GM21737 (cell line): ENCODE measurements at regions not wholly inside any gene's neighbourhood (a gene's known extent, or its start where the extent isn't known, plus 50 kb on each side); places are given as distances from the start of the nearest gene placed in this dataset.

Experiments used
- ATAC-seq: cut with Tn5 transposase; IDR thresholded peaks from one replicate; pipeline ENCODE4 v1.9.1; 2021; ENCODE audit warnings: mild to moderate bottlenecking, moderate library complexity; ENCODE audit not compliant: unreplicated experiment

DNA sequence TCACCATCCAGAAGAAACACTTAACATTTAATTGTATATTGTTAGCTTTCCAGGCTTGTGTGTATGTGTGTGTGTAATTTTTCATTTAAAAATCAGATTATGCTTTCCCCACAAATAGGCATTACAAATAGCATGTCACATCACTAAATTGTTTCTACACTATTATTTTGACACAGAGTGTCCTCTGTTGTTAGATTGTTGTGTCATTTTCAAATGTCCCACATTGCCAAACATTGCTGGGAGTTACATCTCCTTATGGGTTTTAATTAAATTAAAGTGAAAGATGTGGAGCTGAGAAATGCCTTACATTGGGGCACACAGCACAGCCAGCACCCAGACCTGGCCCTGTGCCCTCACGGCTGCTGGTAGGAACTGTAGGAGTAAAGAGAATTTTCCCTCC lies 295.6 kb downstream of the ZEB1 start:
- ATAC-seq = no peak

DNA sequence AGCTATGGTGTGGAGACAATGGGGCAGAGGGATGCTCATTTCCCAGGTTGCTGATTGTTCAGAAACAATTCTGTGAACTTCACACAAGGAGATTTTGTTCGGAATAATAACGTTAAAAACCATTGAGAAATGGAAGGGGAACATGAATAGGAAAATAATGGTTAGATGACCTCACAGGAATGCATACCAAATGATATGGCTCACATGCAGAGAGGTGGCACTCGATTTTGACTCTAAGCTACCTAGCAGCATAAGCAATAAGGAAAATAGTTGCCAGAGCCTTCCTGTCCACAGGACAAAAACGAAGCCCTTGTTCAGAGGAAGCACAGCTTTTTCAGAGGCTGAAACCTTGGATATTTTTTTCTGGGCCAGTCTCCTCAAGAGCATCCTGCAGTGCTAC lies 293.1 kb downstream of the ZEB1 start:
- ATAC-seq = no peak

DNA sequence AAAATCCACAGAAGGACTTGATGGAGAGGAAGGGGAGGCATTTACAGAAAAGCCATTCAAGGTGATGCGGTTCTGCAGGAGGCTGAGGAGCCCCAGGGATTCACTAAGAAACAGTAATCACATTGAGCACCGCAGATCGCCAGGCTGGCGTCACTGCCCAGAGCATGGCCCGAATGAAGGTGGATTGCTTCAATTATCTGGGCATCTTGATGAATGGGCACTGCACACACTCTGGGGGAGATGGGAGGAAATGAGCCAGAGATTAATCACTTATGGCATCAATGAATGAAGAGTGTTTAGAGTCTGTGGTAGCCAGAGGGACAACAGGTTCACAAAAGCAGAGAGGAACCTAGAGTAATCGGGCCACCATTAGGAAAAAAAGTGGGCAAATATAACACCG lies 292.1 kb downstream of the ZEB1 start:
- ATAC-seq = no peak

DNA sequence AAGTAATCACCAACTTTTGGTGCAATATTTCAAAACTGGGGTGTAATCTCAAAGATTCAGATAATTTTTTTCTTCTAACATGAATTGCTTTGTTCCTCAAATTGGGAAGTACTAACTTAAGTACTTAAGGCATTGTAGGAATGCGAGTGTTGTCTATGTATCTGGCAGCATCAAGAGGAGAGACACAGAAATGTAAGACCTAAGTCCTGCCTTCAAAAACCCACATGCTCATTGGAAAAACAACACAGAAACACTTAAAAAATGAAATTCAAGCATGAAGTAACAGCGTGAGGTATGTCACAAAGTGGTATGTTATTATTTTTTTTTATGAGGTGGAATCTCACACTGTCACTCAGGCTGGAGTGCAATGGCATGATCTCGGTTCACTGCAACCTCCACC lies 288.5 kb downstream of the ZEB1 start:
- ATAC-seq = no peak

DNA sequence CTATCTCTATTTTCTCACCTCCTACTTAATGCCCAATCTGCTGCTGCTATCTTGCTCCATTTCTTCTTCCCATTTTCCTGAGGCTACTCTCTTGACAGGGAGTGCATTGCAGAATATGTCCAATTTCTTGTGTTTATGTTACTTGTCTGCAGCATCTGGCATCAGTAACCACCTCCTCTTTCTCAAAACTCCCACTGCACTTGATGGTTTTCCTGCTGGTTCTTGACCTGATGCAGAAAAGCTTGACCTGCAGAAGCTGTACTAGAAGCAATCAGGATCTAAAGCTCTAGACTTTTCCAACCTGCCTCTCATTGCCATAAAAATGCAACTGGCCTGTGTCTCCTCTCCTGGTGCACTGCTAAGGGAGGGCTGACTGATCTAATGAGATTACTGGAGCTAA lies 287.8 kb downstream of the ZEB1 start:
- no peak for ATAC-seq

DNA sequence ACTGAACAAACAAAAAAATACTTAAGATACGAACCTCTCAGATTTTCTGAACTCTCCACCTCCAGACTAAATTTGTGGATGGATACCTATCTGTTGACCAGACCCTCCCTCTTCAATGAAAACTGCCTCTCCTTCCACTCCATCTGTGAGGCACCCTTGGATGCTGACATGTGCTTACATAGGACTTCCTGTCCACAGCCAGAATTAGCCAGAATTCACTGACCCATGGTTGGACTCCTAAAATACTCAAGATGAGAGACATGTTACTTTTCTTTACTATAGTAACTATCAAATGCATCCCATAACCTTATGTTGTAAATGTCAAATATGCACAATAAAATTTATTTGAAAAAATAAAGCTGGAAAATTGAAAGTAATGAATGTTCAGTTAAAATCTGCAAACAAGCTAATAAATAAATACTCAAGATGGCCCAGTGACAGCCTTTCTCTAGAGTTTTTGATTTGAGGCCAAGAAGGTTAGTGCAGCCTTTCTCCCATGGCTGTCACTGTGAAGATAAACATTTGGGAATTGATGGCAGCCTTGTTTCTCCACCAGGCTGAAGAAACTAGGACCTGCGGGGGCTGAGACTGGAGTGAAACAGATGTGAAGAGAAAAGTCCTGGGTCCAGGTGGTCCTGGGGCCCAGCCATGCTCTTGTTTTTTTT lies 287.0 kb downstream of the ZEB1 start:
- ATAC-seq = no peak

DNA sequence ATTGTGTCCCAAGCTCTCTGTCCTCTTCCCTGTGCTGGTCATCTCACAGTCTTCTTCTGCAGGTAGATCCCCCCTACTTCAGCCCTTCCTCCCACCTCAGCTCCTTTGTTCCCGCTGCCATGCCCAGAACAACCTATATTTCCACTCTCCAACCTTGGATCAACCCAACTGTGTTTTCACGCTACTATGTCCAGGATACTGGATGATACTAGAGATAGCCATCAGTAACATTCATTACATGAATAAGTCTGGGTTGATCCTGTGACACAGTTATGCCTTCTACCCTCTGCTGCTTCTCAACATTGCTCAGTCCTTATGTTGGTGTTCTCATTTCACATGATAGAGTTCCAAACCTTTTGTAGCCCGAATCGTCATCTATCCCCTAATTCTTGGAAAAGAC lies 286.4 kb downstream of the ZEB1 start:
- no peak for ATAC-seq

DNA sequence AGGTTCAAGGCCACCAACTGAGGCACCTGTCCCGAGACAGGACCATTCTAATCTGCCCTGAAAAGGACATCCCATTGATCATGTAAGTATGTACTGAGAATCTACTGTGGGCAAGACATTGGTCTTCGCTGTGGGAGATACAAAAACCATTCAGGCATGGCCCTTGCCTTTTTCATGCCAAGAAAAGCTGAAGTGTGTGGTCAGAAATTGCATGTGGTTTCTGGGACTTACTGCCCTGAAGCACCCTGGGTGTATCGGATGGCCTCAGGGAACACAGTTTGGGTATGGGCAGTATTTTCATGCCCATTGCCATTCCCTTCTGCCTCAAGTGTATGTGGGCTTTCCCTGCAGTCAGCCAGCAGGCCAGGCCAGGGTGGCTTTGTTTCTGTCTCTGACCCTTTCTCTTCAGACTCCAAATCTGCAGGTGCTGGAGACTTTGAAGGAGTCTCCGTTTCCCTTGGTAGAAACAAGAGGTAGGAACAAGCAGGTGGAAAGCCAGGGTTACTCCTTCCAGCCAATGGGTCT lies 285.7 kb downstream of the ZEB1 start:
- ATAC-seq = no peak

DNA sequence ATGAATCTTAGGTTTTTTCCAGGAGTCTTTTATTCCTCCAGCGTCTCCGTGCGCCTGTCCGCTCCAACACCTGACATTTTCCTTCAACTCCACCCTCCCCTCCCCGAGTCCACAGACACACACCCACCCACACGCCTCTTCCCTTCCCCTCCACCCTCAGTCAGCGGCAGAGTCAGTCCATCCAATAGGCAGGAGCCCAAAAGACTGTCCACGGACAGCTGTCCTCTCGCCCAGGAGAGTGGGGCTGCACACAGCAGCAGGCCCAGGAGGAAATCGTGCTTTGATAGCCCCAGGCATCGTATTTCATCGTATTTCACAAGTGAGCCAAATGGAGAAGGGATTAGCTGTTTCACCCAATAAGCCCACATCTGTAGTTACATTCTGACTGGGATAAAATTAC lies 285.1 kb downstream of the ZEB1 start:
- no peak for ATAC-seq

DNA sequence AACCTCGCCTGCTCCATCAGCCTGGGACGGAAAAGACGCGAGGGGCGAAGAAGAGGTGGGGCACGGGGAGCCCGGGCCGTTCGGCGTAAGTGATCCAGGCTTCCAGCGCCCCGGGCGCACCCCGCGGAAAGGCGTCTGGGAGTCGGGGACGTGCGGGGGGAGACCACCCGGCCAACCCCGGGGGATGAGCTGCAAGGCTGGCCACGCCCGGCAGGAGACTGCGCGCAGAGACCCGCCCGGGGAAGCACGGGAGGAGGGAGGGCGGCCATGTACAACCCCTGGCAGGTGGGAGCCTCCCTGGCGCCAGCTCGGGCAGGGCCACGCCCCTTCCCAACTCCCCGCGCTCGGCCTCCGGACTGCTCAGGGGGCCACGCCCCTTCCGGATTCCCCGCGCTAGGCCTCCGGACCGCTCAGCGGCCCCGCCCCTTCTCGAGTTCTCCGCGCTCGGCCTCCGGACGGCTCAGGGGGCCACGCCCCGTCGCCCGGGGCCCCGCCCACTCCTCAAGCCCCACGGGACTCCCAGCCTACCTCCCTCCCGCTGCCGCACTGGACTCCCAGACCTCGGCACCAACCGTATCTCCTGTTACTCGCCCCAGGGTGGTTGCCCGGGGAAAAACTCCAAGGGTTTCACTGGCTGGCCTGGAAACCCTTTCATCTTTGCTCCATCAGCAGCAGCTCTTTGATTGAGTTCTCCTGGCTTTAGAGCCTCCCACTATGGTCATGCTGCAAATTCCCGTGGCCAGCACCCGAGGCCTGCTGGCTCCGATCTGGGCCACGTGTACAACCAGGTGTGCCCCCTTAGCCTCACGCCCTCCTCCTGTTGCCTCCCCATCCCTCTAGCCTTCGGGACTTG lies 284.4 kb downstream of the ZEB1 start:
- peak; percentile 98 for ATAC-seq

DNA sequence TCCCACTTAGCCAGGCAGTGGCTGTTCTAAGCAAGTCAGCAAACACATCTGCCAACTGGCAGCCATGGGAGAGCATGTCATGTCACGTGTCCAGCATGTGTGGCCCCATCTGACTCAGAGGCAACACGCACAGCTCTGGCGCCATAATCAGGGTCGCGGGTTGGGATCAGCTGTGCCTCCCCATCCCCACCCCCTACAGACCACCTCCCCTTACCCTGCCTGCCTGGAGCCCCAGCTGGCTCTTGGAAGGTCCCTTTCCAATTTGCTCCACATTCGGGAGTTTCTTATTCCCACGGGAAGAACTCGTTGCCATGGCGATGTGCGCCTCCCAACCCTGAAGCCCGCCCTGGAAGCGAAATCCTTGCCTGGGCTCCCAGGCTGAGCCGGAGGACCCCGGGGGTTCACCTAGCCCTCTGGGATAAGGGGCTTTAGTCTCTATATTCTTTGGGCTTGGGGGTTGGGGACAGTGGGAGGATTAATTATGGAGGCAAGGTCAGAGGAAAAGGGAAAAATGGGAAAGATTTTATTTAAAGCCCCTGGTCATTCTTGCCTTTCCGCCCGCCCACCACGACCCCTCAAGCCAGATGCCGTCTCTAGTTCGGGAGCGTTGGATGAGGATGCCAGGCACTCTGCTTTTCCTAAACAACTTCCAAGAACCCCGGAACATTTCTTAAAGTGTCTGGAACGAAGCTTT lies 283.7 kb downstream of the ZEB1 start:
- no peak for ATAC-seq

DNA sequence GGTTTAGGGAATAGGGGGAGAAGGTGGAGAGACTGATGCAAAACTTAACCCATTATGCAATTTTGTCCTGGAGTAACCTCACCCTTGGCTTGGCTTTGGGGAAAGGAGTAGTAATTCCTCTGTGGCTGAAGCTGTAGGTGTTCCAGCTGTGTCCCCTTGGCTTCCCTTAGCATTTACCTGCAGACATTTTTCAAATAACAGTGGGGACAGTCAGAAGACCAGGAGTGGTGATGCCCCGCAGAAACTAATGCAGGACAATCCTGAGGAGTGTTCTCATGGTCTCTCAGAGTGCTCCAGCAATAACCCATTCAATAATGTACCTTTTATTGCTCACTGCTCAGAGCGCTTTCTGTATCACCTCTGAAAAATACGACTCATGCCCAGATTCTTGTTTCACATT lies 282.1 kb downstream of the ZEB1 start:
- ATAC-seq = no peak

DNA sequence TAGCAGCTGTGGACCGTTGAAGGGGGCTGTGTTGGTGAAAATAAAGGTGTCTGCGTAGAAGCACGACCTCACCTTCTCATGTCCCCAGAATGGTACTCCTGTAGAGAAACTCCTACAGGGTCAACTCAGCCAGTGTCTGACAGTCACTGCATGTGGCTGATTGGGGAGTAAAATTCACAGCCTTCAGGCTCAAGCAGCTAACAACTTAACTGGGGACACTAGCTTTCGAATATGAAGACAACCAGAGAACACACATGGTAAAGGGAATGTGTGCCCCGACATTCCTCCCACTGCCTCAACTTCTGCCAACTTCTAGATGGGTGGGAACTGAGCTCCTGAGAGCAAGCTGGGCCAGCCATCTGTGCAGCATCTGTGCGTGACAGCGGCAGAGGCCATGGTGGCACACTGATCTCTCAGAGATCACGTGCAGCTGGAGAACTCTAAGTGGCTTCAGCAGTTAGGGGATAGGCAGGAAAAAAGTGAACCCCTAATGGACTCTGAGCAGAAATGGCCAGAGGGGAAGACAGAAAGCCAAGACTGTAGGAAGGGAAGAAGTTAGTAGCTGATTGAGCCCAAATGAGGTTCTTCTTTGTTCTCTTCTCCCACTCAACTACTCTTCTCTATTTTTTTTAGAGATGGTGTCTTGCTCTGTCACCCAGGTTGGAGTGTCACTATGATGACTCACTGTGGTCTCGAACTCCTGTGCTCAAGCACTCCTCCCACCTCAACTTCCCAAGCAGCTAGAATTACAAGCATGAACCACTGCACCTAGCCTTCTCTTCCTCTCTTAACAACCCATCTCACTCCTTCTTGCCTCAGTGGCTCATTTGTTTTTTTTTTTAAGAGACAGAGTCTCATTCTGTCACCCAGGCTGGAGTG lies 280.8 kb downstream of the ZEB1 start:
- ATAC-seq = no peak

DNA sequence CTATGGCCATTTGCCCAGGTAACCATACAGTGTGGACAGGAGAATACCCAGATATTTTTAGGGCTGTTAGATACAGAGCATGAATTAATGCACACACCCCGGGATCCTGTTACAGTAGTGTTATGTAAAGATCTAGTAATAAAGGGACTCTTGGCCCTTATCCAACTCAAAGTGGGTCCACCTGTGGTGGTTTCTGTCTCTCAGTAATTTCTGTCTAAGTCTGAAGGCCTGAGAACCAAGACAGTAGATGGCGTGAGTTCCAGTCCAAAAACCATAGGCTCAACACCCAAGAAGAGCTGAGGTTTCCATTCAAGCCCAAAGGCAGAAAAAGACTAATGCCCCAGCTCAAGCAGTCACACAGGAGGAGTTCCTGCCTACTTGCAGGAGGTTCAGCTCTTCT lies 277.7 kb downstream of the ZEB1 start:
- ATAC-seq = no peak

DNA sequence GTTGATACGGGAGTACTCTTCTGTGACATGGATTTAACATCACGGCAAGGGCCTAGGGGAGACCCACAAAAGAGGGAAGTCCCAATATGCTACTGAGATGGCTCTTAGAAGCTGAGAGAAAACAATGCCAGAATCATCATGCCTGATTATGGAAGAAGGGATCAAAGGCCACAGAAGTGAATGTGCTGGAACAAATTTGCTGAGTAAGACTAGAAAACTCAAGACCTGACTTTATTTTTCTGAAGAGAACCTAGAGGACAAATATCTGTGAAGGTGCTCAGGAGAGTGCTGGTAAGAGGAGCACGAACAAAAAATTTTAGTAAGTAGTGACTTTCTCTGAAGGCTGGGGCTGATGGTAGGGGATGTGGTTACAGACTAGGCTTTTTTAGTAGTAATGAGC lies 277.0 kb downstream of the ZEB1 start:
- ATAC-seq = no peak

DNA sequence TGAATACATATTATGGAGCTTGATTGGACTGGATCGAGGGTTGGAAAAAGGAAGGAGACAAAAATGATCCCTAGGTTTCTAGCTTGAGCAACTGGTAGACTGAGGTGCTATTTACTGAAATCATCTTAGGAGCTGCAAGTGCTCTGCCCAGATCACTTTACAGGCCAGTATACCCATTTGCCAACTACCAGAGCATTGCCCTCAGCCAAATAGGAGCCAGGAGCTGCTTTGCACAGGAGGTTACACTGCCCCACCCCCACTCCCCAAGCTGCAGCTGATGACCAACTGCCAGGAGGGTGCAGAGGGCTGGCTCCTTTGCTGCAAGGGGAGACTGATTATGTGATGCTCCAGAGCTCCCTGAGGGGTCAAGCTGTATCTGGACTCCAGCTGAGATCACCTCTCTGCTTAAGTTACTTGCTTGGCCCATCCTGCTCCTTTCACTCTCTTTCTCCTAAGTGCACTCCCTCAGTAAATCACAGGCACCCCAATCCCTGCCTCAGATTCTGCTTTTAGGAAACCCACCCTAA lies 275.4 kb downstream of the ZEB1 start:
- ATAC-seq = no peak

DNA sequence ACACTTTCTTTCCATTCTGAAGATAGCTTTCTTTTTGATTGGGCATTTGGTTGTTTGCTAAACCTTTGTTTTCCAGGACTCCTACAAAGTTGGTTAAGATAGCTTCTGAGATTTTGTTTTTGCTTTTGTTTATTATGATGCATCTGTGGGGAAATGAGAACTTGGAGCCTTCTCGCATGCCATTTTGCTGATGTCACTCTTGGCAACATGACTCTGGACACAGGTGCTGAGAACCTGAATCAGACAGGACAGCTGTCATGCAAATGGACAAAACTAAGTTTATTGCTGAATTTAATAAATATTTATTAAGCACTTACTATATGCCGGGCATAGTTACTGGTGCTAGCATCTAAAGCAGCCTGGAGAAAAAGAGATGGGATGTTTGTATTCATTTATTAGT lies 274.1 kb downstream of the ZEB1 start:
- no peak for ATAC-seq

DNA sequence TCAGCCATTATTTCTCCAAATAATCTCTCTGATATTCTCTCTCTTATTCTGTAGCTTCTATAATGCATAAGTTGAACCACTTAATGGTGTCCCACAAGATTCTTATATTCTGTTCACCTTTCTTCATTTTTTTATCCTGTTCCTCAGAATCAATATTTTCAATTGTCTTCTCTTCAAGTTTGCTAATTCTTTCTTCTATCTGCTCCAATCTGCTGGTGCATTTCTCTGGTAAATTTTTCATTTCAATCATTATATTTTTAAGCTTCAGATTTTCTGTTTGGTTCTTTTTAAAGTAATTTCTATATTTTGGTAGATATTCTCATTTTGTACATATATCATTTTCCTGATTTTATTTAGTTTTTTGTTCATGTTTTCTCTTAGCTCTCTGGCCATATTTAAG lies 272.6 kb downstream of the ZEB1 start:
- no peak for ATAC-seq

DNA sequence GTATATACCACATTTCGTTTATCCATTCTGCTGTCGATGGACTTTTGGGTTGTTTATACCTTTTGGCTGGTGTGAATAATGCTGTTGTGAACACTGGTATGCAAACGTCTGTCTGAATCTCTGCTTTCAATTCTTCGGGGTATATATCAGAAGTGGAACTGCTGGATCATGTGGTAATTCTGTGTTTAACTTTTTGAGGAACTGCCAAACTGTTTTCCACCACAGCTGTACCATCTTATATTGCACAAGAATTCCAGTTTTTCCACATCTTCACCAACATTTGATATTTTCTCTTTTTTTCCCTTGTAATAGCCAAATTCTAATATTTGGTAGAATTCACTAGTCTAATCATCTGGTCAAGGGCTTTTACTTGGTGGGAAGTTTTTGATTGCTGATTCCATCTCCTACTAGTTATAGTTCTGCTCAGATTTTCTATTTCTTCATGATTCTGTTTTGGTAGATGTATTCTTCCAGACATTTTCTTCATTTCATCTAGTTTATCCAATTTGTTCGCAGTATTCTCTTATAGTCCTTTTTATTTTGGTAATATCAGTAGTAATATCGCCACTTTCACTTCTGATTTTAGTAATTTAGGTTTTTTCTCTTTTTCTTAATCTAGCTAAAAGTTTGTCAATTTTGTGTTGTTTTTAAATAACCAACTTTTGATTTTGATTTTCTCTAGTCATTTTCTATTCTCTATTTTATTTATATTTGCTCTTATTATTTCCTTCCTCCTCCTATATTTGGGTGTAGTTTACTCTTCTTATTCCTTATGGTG lies 271.2 kb downstream of the ZEB1 start:
- ATAC-seq = no peak

DNA sequence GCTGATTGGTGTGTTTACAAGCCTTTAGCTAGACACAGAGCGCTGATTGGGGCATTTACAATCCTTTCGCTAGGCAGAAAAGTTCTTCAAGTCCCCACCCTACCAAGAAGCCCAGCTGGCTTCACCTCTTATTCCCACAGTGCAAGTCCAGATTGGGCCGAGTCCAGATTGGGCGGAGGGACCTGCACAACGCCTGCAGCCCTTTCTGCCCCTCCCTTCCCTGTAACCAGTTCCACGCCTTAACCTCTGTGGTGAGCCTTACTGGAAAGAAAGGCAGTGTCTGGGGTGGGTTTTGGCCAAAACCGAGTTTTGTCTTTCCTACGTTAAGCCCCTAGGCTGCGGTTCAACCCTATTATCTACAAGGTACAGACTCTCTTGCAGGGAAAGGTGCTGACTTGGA lies 268.7 kb downstream of the ZEB1 start:
- ATAC-seq = no peak
